ENCODE measurements at regions not wholly inside any gene's neighbourhood (a gene's known extent, or its start where the extent isn't known, plus 50 kb on each side); places are given as distances from the start of the nearest gene placed in this dataset.
"Not testable (repeated sequence)": the region's sequence is repeated elsewhere in the genome, so short reads cannot be mapped to it uniquely, and the experiment has no call there.

DNA sequence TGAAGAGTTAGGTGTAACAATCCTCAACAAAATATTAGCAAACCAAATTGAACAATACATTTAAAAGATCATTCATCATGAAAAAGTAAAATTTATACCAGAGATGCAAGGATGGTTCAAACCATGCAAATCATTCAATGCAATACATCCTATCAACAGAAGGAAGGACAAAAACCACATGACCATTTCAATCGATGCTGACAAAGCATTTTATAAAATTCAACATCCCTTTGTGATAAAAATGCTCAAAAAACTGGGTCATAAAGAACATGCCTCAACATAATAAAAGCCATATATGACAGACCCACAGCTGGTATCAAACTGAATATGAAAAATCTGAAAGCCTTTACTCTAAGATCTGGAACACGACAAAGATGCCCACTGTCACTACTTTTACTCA lies 490.3 kb upstream of the IRAK1BP1 start:
- 77 to 79% (median 78%) methylated on average over 2 of the region's 2 CpGs for WGBS, 4 donors
- no peak for DNase-seq
- no peak for TF ChIP-seq POLR2A (IDR thresholded peaks at IDR 0.05)
- TF ChIP-seq, protein P1, sequence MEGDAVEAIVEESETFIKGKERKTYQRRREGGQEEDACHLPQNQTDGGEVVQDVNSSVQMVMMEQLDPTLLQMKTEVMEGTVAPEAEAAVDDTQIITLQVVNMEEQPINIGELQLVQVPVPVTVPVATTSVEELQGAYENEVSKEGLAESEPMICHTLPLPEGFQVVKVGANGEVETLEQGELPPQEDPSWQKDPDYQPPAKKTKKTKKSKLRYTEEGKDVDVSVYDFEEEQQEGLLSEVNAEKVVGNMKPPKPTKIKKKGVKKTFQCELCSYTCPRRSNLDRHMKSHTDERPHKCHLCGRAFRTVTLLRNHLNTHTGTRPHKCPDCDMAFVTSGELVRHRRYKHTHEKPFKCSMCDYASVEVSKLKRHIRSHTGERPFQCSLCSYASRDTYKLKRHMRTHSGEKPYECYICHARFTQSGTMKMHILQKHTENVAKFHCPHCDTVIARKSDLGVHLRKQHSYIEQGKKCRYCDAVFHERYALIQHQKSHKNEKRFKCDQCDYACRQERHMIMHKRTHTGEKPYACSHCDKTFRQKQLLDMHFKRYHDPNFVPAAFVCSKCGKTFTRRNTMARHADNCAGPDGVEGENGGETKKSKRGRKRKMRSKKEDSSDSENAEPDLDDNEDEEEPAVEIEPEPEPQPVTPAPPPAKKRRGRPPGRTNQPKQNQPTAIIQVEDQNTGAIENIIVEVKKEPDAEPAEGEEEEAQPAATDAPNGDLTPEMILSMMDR (IDR thresholded peaks at IDR 0.05) = no peak
- intact Hi-C loops (cut with DNase I) = no loop called here
- Histone ChIP-seq H3K27me3 (no peaks in the 10 kb centered on the region), H3K9me3 (replicated peaks in 1 of 3) (no peaks in the 10 kb centered on the region), H3K27ac (no peak overlapping the region), H3K36me3 (replicated peaks in 1 of 2) (no peaks in the 10 kb centered on the region), H3K4me3 (no peak overlapping the region), H3K4me1 (replicated peaks in 1 of 2) (no peaks in the 10 kb centered on the region)

DNA sequence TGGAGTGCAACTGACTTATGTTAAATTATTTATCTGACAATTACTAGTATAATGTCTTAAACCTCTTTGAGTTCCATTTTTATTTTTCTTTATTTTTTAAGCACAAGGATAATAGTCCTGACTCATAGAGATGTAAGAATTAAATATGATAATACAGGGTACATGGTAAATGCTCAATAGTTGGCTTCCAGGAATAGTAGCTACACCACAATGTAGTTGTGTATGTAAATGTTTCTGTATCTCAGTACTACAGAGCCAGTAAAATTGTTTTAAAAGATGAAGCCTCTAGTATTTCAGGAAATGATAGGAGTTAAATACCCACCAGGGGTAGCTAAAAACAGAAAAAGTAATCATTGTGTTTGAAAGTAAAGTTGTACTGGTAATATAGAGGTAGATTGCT lies 487.4 kb upstream of the IRAK1BP1 start:
- Histone ChIP-seq H3K4me1 (replicated peaks in 1 of 2) (no peaks in the 10 kb centered on the region), H3K4me3 (no peak overlapping the region), H3K27ac (no peak overlapping the region), H3K27me3 (no peaks in the 10 kb centered on the region), H3K9me3 (replicated peaks in 1 of 3) (no peaks in the 10 kb centered on the region), H3K36me3 (replicated peaks in 1 of 2) (no peaks in the 10 kb centered on the region)
- intact Hi-C loops (cut with DNase I) = no loop called here
- TF ChIP-seq, protein P1 (IDR thresholded peaks at IDR 0.05) = no peak
- no peak for TF ChIP-seq POLR2A (IDR thresholded peaks at IDR 0.05)
- no peak for DNase-seq

- TF ChIP-seq, protein P1 (IDR thresholded peaks at IDR 0.05) = no peak
- TF ChIP-seq POLR2A (IDR thresholded peaks at IDR 0.05) = no peak
- 76 to 91% (median 86%) methylated on average over 2 of the region's 2 CpGs for WGBS, 4 donors
- no peaks in the 10 kb centered on the region for H3K9me3 ChIP-seq (replicated peaks in 1 of 3)
- no peaks in the 10 kb centered on the region for H3K27me3 ChIP-seq
- intact Hi-C loops (cut with DNase I) = no loop called here
- no peaks in the 10 kb centered on the region for H3K36me3 ChIP-seq (replicated peaks in 1 of 2)
- no peak overlapping the region for H3K27ac ChIP-seq
- DNase-seq = no peak
- no peaks in the 10 kb centered on the region for H3K4me1 ChIP-seq (replicated peaks in 1 of 2)
- no peak overlapping the region for H3K4me3 ChIP-seq
Measured at GRCh38 chr6:78380541-78380940, 486.8 kb upstream of the IRAK1BP1 start.

DNA sequence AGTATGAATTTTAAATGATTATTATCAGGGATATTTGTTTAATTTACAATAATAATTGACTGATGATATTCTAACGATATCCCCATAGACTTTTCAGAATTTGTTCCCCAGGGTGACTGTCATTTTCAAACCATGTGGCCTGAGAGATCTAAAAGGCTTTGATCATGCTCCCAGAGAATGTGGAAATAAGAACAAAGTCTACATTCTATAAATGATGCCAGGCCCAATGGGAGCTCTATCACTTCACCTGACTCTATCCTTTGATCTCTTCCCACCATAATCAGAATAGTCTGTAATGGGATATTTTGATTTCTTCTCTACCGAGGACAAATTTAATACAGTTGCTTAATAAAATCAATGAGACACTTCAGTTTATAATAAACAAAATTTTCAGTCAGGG lies 483.4 kb upstream of the IRAK1BP1 start:
- H3K36me3 ChIP-seq (replicated peaks in 1 of 2) = no peaks in the 10 kb centered on the region
- no peaks in the 10 kb centered on the region for H3K4me1 ChIP-seq (replicated peaks in 1 of 2)
- no peaks in the 10 kb centered on the region for H3K27me3 ChIP-seq
- no peak for DNase-seq
- no peak for TF ChIP-seq POLR2A (IDR thresholded peaks at IDR 0.05)
- TF ChIP-seq, protein P1 (IDR thresholded peaks at IDR 0.05) = no peak
- H3K4me3 ChIP-seq = no peak overlapping the region
- peaks cover 0 to 4% (median 0%) of the 10 kb centered on the region in 3 donors for H3K9me3 ChIP-seq (replicated peaks in 1 of 3)
- WGBS, 4 donors = 35 to 48% (median 37%) methylated on average over 2 of the region's 2 CpGs
- H3K27ac ChIP-seq = no peak overlapping the region
- intact Hi-C loops (cut with DNase I) = no loop called here

DNA sequence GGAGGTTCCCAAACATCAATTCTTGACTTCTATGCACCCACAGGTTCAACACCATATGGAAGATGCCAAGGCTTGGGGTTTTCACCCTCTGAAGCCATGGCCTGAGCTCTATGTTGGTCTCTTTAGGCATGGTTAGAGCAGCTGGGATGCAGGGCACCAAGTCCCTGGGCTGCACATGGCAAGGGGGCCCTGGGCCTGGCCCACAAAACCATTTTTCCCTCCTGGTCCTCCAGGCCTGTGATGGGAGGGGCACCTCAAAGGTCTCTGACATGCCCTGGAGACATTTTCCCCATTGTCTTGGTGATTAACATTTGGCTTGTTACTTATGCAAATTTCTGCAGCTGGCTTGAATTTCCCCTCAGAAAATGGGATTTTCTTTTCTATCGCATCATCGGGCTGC lies 480.5 kb upstream of the IRAK1BP1 start:
- intact Hi-C loops (cut with DNase I); H3K27ac ChIP-seq; H3K4me3 ChIP-seq; DNase-seq; H3K36me3 ChIP-seq (replicated peaks in 1 of 2); H3K9me3 ChIP-seq (replicated peaks in 1 of 3); H3K27me3 ChIP-seq: not testable (repeated sequence)
- 91 to 97% (median 94%) methylated on average over 2 of the region's 2 CpGs for WGBS, 4 donors
- peaks cover 7 to 11% of the 10 kb centered on the region in 2 donors for H3K4me1 ChIP-seq (replicated peaks in 1 of 2)

Data from adrenal gland (tissue), 9 donors.